Activated CD4-positive, alpha-beta T cell treated with anti-CD3 and anti-CD28 coated beads, Interleukin-2, amount 50 U/mL, for 1 hour (primary cell): ENCODE measurements at regions not wholly inside any gene's neighbourhood (a gene's known extent, or its start where the extent isn't known, plus 50 kb on each side); places are given as distances from the start of the nearest gene placed in this dataset.

ENCODE experiments used
- DNase-seq: peaks from one replicate; pipeline ENCODE4 v3.0.0-alpha.2; 2020

DNA sequence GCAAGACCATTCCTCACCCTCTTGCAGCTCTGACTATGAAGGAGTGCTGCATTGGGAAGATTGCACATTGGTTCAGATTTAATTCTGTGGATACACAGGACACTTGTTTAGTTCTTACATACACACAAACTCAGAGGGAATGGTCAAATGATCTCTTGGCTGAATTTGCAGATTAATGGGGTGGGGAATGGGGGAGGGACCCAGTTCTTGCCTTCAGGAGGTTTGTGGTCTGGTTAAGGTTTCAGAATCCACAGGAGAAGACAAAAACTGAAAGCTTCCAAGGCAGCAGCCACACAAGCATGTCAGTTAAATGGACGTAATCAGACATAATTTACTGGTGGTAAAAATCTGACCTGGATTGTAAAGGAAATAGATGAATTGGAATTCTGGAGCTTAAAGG lies 257.1 kb upstream of the ROPN1 start:
- DNase-seq, result no peak

DNA sequence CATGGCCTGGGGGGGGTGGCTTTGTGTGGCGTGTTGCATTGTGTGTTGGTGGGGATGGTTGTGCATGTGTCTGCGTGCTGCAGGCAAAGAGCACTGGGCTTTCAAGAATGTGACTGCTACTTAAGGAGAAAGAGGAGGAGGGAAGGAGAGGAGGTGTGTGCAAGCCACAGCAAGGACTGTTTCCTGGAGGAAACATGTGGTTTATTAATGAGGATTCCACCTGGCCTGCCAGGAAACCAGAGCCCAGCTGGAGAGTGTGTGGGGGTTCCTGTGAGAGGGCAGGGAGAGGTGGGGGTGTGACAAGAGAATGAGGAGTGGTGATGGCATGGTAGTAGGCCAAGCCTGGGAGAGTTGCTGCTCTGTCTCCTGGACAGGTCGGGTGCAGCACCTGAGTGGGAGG lies 258.1 kb upstream of the ROPN1 start:
- no peak for DNase-seq

- no peak for DNase-seq
Observed at GRCh38 chr3:124256156-124256555, 264.2 kb upstream of the ROPN1 start.

- DNase-seq, result no peak
Observed at GRCh38 chr3:124256599-124256998, 264.7 kb upstream of the ROPN1 start.

DNA sequence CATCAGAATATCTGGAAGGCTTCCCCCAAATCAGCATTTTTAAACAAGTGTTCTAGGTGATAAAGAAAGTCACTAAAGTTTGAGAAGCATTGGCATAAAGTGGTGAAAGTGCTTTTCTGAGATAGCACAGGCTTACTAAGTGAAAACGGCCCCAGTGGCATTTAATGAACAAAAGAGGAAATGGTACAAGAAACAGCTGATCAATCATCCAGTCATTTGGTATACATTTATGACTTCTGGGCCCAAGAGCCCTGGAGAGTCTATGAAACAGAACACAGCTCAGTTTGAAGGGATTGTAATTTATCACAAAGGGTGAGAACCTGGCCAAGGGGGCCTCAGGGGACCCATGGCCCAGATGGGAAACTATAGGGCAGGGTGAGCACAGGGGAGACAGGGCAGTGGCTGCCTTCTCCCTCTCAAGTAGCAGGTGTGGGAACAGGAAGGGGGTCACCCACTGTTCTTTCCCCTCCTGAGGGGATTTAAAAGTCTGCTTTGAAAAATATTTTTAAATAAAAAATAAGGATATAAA lies 265.5 kb upstream of the ROPN1 start:
- no peak for DNase-seq

DNA sequence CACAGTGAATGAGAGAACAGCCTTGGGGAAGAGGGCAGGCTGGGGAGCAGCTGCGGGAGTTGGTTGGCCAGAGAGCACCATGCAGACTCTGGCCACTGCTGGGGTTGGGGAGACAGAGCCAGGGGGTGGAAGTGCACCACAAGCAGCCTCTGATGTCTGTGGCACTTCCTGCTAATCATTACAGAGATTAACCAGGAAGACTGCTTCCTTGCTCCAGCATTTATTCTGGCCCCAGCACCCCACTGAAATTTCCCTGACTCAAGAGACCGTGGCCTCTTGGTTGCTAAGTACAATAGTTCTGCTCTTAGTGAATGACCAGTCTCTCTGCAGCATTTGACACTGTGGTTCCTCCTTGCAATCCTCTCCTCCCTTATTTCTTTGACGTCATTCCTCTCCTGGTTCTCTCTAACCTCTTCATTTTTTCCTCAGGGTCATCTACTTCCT lies 266.2 kb upstream of the ROPN1 start:
- DNase-seq, result no peak

DNA sequence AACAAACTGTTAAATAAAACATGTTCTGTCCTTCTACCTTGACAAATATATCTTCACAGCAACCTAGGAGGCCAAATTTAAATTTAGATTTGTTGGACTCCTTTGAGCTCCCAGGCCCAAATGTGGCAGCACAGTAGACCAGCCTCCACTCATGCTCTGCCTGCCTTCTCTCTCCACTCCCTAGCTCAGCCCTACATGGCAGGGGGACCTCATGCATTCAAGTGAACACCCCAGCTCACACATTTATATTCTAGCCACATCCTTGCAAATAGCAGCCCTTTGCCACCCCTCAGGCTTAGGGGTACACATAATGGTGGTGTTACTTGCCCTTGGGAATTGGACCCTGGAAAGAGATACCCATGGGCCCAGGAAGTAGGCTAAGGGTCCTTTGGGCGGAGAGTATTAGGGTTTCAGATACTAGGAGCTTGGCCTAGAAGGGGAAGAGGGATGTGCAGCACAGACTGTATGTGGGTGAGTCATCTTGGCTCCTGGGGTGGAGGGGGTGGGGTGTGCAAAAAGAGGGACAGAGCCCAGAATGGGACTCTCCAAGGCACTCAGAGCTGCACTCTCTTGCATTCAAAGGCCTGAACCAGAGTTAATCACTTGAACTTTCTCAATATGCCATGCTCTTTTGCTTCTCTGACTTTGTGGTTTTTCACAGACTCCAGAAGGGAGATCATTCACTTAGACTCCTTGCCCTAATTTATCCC lies 268.4 kb upstream of the ROPN1 start:
- no peak for DNase-seq

DNA sequence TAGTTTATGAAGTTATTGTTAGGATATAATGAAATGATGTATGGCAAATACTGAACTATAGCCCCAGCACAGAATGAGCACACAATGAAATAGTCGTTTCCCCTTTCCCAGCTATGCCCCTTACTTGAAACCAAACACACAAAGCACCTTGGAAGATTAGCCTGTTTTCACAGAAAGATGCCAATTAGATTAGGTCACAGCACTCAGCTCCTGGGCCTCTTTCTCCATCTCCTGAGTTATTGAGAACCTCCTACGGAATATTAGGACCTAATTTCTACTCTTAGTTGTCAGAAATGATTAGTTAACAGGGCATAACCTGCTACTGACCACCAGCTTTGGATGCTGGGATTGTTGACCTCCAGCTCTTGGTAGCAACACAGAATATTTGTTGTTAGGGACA lies 269.4 kb upstream of the ROPN1 start:
- DNase-seq, result no peak

GRCh38 chr3:124263168-124263567 lies 271.2 kb upstream of the ROPN1 start:
- no peak for DNase-seq

GRCh38 chr3:124264346-124264745 lies 272.4 kb upstream of the ROPN1 start:
- no peak for DNase-seq

DNA sequence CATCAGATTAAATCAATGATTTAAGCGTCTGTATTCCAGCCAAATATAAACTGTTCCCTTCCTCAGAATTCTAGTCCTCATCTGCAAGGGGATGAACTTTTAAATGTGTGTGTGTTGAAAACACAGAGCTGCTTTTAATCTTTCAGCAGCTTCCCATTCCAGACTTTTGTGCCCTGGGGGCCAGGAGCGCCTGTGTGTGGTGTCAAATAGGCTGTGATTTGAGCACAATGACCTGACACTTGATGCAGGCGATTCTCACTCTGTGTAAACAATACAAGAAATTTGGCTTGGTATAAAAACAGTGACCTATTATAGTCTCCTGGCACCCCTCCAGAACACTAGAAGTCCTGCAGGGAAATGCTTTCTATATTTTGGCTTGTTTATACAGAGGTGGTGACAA lies 274.6 kb upstream of the ROPN1 start:
- no peak for DNase-seq

GRCh38 chr3:124267406-124267805 lies 275.5 kb upstream of the ROPN1 start:
- DNase-seq, result no peak

DNA sequence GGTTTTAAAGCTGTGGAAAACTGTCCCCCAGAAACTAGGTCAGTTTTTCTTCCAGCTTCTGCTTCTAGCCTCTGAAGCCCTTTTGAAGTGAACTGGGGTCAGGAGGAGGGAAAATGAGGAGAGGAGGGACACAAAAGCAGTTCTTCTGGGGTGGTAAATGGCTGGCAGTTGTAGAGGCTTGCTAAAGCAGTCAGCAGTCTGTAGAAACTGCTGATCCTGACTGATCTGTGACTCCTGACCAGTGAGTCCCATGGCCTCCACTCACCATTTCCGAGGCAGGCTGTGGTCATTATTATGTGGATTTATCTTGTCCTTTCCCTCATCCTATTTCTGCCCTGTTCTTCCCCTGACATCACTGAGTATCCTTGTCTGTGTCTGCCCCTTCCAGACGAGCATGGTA lies 276.4 kb upstream of the ROPN1 start:
- no peak for DNase-seq

DNA sequence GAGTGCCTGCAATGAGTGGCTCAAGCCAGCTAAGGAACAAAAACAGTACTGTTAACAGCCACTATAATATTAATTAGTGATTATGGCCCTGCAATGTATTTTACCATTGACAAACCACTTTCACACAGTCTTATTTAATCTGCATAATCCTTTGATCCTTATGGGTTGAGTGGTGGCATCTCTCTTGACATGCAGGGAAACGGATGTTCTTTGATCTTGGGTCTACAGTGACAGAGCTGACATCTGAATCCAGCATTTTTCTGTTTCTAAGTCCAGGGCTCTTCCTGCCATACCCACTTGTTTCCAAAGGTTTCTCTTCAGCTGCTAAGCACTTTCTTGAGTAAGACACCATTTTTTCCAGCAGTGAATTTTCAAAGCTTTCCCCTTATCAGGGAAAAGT lies 277.7 kb upstream of the ROPN1 start:
- DNase-seq, result no peak

DNA sequence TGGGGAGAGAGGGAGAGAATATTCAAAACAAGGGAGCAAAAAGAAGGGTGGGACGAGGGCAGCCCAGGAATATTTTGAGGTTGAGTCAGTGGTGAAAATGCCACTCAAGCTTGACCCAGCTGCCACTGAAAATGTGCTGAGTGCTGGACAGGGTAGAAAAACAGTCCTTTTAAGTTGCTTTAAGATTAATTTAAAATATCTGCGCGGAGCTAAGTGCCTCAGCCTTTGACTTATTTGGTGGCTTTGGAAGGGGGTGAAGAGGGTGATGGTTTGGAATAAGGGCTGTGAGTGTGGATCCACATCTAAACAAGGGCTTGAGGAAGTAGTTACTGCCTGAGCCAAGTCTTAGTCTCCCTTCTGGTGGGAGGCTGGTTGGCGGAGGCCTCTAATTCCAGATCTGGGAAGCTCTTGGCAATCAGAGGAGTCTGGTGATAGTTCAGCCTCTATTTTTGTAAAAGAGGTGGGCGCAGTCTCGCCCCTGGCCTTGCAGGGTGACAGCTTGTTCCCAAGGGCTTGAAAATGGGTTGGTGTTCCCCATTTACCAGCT lies 280.8 kb upstream of the ROPN1 start:
- DNase-seq, result no peak

DNA sequence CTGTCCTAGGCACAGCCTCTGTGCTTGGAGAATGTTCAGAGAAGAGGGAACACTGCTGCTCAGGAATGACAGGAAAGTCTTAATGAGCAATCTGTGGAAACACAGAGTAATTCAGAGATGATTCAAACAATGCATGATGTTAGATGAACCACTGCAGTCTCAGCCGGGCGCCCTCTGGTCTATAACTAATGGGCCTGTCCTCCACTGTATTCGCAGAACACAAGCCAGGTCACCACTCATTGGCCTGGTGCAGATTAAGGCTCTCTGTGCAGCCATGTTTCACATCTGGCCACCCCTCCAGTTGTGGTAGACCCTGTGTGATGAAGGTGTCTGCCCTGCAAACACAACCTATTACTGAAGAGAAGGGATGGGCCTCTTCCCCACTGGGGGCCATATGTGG lies 281.7 kb upstream of the ROPN1 start:
- no peak for DNase-seq

DNA sequence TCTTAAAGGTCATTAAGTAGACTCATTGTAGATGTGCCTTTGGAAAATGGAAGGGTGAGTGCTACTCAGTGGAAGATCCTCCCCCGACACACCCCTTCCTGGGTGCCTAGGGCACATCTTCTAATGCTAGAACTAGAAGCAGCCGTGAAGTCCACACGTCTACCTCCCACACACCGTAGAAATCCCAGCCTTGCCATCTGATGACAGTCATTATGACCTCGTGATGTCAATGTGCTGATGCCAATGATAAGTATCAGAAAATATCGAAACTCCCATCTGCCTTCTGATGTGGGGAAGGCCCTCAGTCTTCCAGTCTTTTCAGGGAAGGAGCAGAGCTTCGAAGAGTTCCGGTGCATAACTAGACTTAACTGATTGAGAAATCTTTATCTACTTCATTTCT lies 282.1 kb upstream of the ROPN1 start:
- no peak for DNase-seq

DNA sequence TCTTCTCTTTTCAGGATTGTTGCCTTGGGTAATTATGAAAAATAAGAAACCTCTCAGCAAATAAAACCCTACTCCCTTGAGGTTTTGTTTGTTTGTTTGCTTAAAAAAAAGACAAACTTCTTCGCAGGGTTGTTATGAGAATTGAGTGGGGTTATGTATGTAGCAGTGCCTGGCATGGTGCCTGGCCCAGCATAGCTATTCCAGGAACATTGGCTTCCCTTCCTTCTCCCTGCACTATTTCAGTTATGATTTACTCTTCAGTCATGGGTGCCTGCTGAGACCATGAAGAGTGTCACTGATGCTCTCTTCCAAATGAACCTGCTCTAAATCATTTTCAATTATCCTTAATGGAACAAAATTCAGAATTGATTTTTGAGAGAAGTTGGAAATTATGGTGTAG lies 283.5 kb upstream of the ROPN1 start:
- DNase-seq, result no peak

DNA sequence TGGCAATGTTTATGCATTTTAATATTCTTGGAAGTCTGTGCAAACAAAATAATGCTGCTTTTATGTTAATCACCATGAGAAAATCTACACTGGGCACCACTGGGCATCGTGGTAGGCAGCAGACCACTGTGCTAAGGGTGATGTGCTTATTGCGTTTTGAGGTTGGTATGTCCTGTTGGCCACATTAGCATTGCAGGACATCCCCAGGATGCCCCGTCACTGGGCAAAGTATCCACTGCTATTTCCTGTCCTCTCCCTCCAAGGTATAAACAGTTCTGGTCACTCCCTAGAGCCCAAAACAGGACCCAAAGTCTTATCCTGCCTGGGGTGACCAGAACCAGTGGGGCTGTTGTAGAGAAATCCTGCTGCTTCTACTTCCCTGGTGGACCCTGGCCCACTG lies 284.2 kb upstream of the ROPN1 start:
- no peak for DNase-seq

DNA sequence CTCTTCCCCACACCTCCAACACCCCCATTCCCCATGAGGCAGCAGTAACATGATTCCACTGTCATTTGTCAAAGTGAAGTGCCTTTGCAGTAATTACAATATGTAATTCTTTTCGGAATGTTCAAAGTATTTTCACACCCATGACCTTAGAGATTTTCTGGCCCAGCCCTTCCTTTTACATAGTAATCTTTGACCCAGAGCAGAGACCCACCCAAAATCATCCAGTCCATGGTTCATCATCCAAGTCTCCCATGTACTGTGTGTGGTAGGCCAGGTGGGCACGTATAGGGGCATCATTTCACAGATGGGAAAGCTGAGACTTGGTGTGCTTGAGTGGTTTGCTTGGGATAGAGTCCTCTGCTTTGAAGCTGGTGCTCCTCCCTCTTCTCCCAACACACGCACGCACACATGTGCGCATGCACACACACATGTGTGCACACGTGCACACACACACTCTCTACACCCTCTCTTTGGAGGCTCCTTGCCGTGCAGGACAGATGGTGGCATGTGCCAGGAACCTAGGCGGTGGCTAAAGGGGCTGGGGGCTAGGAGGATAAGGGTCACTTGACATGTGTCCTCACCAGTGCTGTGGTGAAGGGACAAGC lies 284.7 kb upstream of the ROPN1 start:
- no peak for DNase-seq

DNA sequence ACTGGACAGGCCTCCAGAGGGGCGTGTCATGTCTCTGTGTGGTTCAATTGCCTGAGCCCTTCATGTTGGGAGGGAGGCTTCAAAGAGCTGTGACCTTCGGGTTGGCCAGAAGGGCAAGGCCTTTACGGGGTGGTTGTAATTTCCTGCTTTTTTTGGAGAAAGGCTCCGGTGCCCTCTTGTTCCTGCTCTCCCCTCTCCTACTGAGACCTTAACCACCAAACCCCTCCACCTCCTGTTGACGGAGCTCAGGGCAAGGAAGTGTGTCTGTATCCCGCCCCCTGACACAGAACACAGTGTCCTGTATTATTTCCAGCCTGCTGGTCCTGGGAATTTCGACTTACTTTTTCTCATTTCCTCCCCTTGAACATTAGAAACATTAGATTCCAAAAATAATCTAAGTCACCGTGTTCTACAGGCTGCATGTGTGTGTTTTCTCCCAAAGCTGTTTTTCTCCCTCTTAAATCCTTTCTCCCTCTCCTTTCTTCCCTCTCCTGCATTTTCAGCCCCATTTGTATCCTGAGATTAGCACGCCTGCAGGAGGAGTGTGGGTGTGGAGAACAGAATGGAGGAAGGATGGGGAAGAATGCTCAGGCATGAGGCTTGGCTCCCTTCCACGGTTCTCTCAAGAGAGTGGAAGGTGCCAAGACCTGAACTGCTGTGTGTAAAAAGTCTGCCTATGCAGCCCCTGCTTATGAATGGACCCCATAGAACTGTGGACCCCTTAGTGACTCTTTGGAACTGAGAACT lies 285.4 kb upstream of the ROPN1 start:
- DNase-seq, result no peak

DNA sequence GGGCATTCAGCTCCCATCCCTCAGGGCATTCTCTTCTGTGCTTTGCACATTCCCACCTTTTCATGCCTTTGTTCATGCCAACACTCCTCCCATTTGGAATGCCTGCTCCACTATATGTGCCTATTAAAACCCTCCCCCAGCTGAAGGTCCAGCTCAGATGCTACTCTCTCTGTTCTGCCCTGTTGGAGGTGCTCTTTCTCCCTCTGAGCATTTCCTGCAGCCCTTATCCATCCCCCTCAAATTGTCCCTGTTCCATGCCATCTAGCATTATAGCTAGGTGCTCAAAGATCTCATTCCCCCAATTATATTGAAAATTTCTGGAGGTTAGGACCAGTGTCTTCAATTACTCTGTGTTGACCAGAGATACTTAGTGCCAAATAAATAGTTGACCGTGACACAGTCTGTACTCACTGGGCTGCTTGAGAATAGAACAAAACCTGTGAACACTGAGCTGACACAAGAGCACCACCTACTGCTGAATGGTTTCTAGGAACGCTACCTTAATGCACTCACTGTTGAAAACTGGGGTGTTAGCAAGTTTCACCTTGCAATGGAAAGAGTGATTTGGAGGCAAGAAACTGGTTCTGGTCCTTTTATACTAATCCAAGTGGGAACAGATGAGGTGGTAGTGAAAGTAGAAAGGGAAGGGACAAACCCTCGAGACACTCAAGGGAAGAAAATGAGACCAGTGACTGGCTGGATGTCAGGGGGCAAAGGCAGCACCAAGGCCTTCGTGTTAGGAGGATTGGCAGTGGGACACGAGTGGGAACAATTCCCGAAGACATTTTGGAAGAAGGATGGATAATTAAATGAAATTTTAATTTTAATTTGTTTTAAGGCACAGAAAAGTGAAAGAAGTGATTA lies 289.8 kb upstream of the ROPN1 start:
- DNase-seq, result no peak
